K562 (cell line): ENCODE measurements at regions not wholly inside any gene's neighbourhood (a gene's known extent, or its start where the extent isn't known, plus 50 kb on each side); places are given as distances from the start of the nearest gene placed in this dataset.

Source experiments
- ADNP ChIP-seq: fragments of 200-800 bp; sonication (Bioruptor generic); IDR thresholded peaks from 2 replicates; pipeline ENCODE4 v1.6.1; 2016; ENCODE audit warnings: missing genetic modification characterization, missing compliant biosample characterization
- CBX5 ChIP-seq: IDR thresholded peaks from 2 replicates; pipeline ENCODE4 v1.6.1; 2014; ENCODE audit warnings: low read depth, borderline replicate concordance
- DNMT1 ChIP-seq: fragments of 450-650 bp; IDR thresholded peaks from 2 replicates; pipeline ENCODE4 v1.6.1; 2016; ENCODE audit warnings: antibody characterized with exemption, mild to moderate bottlenecking
- FOXJ2 ChIP-seq: fragments of 200-800 bp; sonication (Bioruptor generic); IDR thresholded peaks from 2 replicates; pipeline ENCODE4 v1.6.1; 2016; ENCODE audit warnings: missing genetic modification characterization, missing compliant biosample characterization
- ID3 ChIP-seq, 2 experiments: fragments of 250-450 bp in 1 of 2; fragments of 450-650 bp in 1 of 2; sonication (Bioruptor Pico) in 1 of 2; IDR thresholded peaks; 2 replicates each; pipeline versions ENCODE4 v1.6.1 to v1.8.0; 2016 to 2021; ENCODE audit warnings: mild to moderate bottlenecking in 2 of 2, moderate library complexity in 2 of 2, missing compliant biosample characterization in 1 of 2, missing genetic modification characterization in 1 of 2
- JUN ChIP-seq, 2 experiments: sonication (generic) in 1 of 2; formaldehyde crosslinking in 1 of 2; IDR thresholded peaks; 2 replicates each; pipeline versions ENCODE4 v1.6.1 to v1.8.0; 2012 to 2022; ENCODE audit warnings: borderline replicate concordance in 2 of 2, mild to moderate bottlenecking in 2 of 2, improper control_type of control experiment in 1 of 2, low read depth in 1 of 2, low read length in 1 of 2, missing genetic modification reagents in 1 of 2
- ZNF143 ChIP-seq: sonication (generic); formaldehyde crosslinking; IDR thresholded peaks from 2 replicates; pipeline ENCODE4 v1.9.0; 2022; ENCODE audit warnings: mild to moderate bottlenecking, missing genetic modification reagents
- ZNF431 ChIP-seq: sonication (generic); formaldehyde crosslinking; IDR thresholded peaks from 2 replicates; pipeline ENCODE4 v1.8.0; 2022; ENCODE audit warnings: mild to moderate bottlenecking, missing genetic modification reagents
- ZNF445 ChIP-seq: fragments of 250-450 bp; sonication (Bioruptor Pico); IDR thresholded peaks from 2 replicates; pipeline ENCODE4 v1.4.0; 2020; ENCODE audit warnings: low read depth, mild to moderate bottlenecking, moderate library complexity
- ZNF707 ChIP-seq: fragments of 250-450 bp; sonication (Bioruptor Pico); conservative IDR thresholded peaks from 2 replicates; pipeline ENCODE4 v1.8.0; 2022; ENCODE audit warnings: inconsistent platforms, mild to moderate bottlenecking, moderate library complexity
- ZNF75A ChIP-seq: fragments of 450-650 bp; formaldehyde crosslinking; IDR thresholded peaks from 2 replicates; pipeline ENCODE4 v1.4.0; 2020; ENCODE audit warnings: mild to moderate bottlenecking
- ZNF778 ChIP-seq: fragments of 450-650 bp; formaldehyde crosslinking; IDR thresholded peaks from 2 replicates; pipeline ENCODE4 v1.4.0; 2020; ENCODE audit warnings: mild to moderate bottlenecking, moderate library complexity
- TF ChIP-seq, protein P1 (sequence below), 2 experiments: fragments of 200-800 bp in 1 of 2; sonication (Bioruptor generic) in 1 of 2; sonication (generic) in 1 of 2; formaldehyde crosslinking in 1 of 2; IDR thresholded peaks in 1 of 2; conservative IDR thresholded peaks in 1 of 2; 2 replicates each; pipeline versions ENCODE4 v1.5.0 to v1.6.1; 2016 to 2020; ENCODE audit warnings: missing compliant biosample characterization in 1 of 2, missing genetic modification characterization in 1 of 2, missing genetic modification reagents in 1 of 2
- TF ChIP-seq, protein P2 (sequence below): fragments of 250-450 bp; sonication (Bioruptor Pico); IDR thresholded peaks from 2 replicates; pipeline ENCODE4 v1.9.0; 2021; ENCODE audit warnings: mild to moderate bottlenecking, inconsistent platforms
- TF ChIP-seq, protein P3 (sequence below): sonication (generic); formaldehyde crosslinking; IDR thresholded peaks from 2 replicates; pipeline ENCODE4 v1.8.0; 2022; ENCODE audit warnings: mild to moderate bottlenecking, missing genetic modification reagents
- TF ChIP-seq, protein P4 (sequence below): sonication (generic); formaldehyde crosslinking; IDR thresholded peaks from 2 replicates; pipeline ENCODE4 v1.8.0; 2022; ENCODE audit warnings: missing genetic modification reagents, mild to moderate bottlenecking, borderline replicate concordance

DNA sequence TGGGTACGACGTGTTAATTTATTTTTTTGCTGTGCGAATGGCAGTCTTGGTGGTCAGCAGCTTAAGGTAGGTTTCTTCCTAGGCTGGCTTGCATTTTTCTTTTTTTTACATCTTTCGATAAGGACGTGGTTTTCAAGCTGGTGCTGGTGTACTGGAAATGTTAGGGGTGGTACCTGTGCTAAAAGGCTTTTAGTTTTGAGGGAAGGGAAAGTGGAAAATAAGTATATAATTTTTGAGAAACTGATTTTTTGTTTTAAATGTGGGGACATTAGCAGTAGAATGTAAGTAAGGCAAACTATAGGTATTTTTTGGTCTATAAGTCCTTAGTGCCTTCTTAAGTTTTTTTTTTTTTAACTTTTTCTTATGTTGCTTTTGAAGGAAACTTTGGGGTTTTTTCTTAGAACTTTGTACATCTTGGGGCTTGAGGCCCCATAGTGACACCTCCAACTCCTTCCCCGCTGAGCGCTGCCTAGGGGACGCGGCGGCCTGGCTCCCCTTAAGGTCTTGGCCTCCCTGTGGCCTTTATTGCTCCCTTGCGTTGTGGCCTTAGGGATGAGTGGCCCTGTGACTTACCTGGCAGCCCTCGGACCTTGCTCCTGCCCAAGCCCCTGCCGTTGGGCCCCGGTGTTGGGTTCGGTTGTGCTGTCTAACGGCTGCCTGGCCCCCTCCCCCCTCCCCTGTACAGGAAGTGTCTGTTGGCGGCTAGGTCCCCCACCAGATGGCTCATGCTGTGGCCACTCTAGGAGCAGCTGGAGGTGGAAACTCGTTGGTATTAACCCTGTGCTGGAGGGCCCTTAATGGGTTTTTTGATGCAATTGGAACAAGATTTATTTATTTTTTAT lies 88.0 kb upstream of the RPRML start (continued):
- TF ChIP-seq ZNF707 (CRISPR knock-in tag) (no peak), ZNF445 (CRISPR knock-in tag) (peak; percentile 53; the same call in 1 of the 2 replicates), ADNP (tag) (no peak), JUN (IDR thresholded peaks at IDR 0.05; ENCODE audit: borderline replicate concordance, low read depth, low read length) (peak; percentile 61; the same call in 1 of the 2 replicates), JUN (CRISPR knock-in tag; IDR thresholded peaks at IDR 0.05; ENCODE audit: borderline replicate concordance) (no peak), ZNF778 (CRISPR knock-in tag) (no peak), ZNF431 (CRISPR knock-in tag) (no peak), ZNF75A (CRISPR knock-in tag) (0 out of 2 replicates have a peak, but pooled peaks have one; percentile 25), CBX5 (peak; percentile 52; the same call in 1 of the 2 replicates), ZNF143 (CRISPR knock-in tag) (no peak), ID3 (CRISPR knock-in tag; IDR thresholded peaks at IDR 0.05) (no peak), ID3 (tag; IDR thresholded peaks at IDR 0.05) (peak; percentile 82; the same call in 1 of the 2 replicates), DNMT1 (0 out of 2 replicates have a peak, but pooled peaks have one; percentile 87), FOXJ2 (peak; percentile 71)
- TF ChIP-seq, protein P1, sequence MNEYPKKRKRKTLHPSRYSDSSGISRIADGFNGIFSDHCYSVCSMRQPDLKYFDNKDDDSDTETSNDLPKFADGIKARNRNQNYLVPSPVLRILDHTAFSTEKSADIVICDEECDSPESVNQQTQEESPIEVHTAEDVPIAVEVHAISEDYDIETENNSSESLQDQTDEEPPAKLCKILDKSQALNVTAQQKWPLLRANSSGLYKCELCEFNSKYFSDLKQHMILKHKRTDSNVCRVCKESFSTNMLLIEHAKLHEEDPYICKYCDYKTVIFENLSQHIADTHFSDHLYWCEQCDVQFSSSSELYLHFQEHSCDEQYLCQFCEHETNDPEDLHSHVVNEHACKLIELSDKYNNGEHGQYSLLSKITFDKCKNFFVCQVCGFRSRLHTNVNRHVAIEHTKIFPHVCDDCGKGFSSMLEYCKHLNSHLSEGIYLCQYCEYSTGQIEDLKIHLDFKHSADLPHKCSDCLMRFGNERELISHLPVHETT (CRISPR knock-in tag; conservative IDR thresholded peaks at IDR 0.05 in 1 of 2, IDR thresholded peaks at IDR 0.05 in 1 of 2) = peak in 1 of 2 experiments; percentile 89; a peak in 2 of 4 replicates
- TF ChIP-seq, protein P2, sequence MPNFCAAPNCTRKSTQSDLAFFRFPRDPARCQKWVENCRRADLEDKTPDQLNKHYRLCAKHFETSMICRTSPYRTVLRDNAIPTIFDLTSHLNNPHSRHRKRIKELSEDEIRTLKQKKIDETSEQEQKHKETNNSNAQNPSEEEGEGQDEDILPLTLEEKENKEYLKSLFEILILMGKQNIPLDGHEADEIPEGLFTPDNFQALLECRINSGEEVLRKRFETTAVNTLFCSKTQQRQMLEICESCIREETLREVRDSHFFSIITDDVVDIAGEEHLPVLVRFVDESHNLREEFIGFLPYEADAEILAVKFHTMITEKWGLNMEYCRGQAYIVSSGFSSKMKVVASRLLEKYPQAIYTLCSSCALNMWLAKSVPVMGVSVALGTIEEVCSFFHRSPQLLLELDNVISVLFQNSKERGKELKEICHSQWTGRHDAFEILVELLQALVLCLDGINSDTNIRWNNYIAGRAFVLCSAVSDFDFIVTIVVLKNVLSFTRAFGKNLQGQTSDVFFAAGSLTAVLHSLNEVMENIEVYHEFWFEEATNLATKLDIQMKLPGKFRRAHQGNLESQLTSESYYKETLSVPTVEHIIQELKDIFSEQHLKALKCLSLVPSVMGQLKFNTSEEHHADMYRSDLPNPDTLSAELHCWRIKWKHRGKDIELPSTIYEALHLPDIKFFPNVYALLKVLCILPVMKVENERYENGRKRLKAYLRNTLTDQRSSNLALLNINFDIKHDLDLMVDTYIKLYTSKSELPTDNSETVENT = peak; percentile 98
- TF ChIP-seq, protein P3, sequence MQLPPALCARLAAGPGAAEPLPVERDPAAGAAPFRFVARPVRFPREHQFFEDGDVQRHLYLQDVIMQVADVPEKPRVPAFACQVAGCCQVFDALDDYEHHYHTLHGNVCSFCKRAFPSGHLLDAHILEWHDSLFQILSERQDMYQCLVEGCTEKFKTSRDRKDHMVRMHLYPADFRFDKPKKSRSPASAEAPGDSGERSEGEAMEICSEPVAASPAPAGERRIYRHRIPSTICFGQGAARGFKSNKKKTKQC = peak; percentile 85
- TF ChIP-seq, protein P4, sequence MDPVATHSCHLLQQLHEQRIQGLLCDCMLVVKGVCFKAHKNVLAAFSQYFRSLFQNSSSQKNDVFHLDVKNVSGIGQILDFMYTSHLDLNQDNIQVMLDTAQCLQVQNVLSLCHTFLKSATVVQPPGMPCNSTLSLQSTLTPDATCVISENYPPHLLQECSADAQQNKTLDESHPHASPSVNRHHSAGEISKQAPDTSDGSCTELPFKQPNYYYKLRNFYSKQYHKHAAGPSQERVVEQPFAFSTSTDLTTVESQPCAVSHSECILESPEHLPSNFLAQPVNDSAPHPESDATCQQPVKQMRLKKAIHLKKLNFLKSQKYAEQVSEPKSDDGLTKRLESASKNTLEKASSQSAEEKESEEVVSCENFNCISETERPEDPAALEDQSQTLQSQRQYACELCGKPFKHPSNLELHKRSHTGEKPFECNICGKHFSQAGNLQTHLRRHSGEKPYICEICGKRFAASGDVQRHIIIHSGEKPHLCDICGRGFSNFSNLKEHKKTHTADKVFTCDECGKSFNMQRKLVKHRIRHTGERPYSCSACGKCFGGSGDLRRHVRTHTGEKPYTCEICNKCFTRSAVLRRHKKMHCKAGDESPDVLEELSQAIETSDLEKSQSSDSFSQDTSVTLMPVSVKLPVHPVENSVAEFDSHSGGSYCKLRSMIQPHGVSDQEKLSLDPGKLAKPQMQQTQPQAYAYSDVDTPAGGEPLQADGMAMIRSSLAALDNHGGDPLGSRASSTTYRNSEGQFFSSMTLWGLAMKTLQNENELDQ (CRISPR knock-in tag) = no peak
